HG02571 (cell line): ENCODE measurements at regions not wholly inside any gene's neighbourhood (a gene's known extent, or its start where the extent isn't known, plus 50 kb on each side); places are given as distances from the start of the nearest gene placed in this dataset.

Source experiments
- ATAC-seq: cut with Tn5 transposase; IDR thresholded peaks from one replicate; pipeline ENCODE4 v1.9.1; 2021; ENCODE audit warnings: mild to moderate bottlenecking, moderate library complexity; ENCODE audit not compliant: unreplicated experiment

GRCh38 chr20:60125513-60125912 is 167.3 kb downstream of the CDH26 start:
- ATAC-seq: no peak

GRCh38 chr20:60126975-60127374 is 168.8 kb downstream of the CDH26 start:
- no peak for ATAC-seq

- ATAC-seq: no peak
These were observed 173.2 kb downstream of the CDH26 start for GRCh38 chr20:60131375-60131774.

GRCh38 chr20:60132162-60132826 is 174.1 kb downstream of the CDH26 start:
- no peak for ATAC-seq

GRCh38 chr20:60132827-60133670 is 174.8 kb downstream of the CDH26 start:
- no peak for ATAC-seq

GRCh38 chr20:60135276-60135675 is 177.1 kb downstream of the CDH26 start:
- ATAC-seq: no peak

- no peak for ATAC-seq
These were observed 178.6 kb downstream of the CDH26 start for GRCh38 chr20:60136645-60137401.

GRCh38 chr20:60137657-60138245 is 179.5 kb downstream of the CDH26 start:
- ATAC-seq: no peak

- ATAC-seq: peak; percentile 67
These were observed 180.3 kb downstream of the CDH26 start for GRCh38 chr20:60138256-60139220.

GRCh38 chr20:60139663-60140446 is 181.6 kb downstream of the CDH26 start:
- no peak for ATAC-seq

- ATAC-seq: no peak
These were observed 184.4 kb downstream of the CDH26 start for GRCh38 chr20:60142587-60142986.

GRCh38 chr20:60143261-60143842 is 185.1 kb downstream of the CDH26 start:
- ATAC-seq: no peak

- no peak for ATAC-seq
These were observed 186.2 kb downstream of the CDH26 start for GRCh38 chr20:60144404-60144803.

- no peak for ATAC-seq
These were observed 186.8 kb downstream of the CDH26 start for GRCh38 chr20:60144974-60145527.

- no peak for ATAC-seq
These were observed 188.8 kb downstream of the CDH26 start for GRCh38 chr20:60147004-60147403.

- no peak for ATAC-seq
These were observed 190.7 kb downstream of the CDH26 start for GRCh38 chr20:60148885-60149284.

- ATAC-seq: no peak
These were observed 194.6 kb downstream of the CDH26 start for GRCh38 chr20:60152792-60153191.

- no peak for ATAC-seq
These were observed 202.4 kb downstream of the CDH26 start for GRCh38 chr20:60160451-60161145.
